GM21576 (cell line): ENCODE measurements at regions not wholly inside any gene's neighbourhood (a gene's known extent, or its start where the extent isn't known, plus 50 kb on each side); places are given as distances from the start of the nearest gene placed in this dataset.
"Not testable (repeated sequence)": the region's sequence is repeated elsewhere in the genome, so short reads cannot be mapped to it uniquely, and the experiment has no call there.

Experiments
- ATAC-seq: cut with Tn5 transposase; IDR thresholded peaks from one replicate; pipeline ENCODE4 v1.9.1; 2021; ENCODE audit warnings: mild to moderate bottlenecking, moderate library complexity; ENCODE audit not compliant: unreplicated experiment

- not testable (repeated sequence) for ATAC-seq
Measured at GRCh38 chr5:90073026-90073570, 336.5 kb downstream of the CETN3 start.

DNA sequence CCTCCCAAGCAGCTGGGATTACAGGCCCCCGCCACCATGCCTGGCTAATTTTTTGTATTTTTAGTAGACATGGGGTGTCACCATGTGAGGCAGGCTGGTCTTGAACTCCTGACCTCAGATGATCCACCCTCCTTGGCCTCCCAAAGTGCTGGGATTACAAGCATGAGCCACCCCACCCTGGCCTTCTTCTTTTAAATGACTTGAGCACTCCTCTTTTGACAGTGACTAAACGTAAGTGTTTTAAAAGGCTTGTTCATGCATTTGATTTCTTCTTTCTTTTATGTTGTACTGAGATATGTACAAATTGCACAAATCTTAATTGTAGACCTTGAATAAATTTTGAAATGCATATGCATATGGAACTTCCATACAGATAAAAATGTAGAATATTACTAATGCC is 337.9 kb downstream of the CETN3 start:
- no peak for ATAC-seq

- no peak for ATAC-seq
Measured at GRCh38 chr5:90071066-90071465, 338.5 kb downstream of the CETN3 start.

DNA sequence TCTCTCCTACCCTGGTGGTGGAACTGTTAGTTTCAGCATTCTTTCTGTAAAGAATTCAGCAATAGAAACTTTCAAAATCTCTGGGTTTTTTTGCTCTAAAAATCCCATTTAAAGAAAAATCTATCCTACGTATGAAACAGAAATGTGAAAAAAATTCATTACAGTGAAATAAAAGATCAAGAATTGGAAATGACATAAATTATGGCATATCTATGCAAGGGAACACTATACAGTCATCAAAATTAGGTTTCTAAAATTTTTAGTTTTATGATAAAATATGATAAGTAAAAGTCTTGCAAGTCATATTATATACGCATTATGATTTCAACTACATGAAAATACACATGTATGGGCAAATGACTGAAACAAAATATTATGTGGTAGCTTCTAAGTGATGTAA is 342.6 kb downstream of the CETN3 start:
- no peak for ATAC-seq

GRCh38 chr5:90056911-90057705 is 352.4 kb downstream of the CETN3 start:
- ATAC-seq, result no peak

GRCh38 chr5:90055831-90056328 is 353.7 kb downstream of the CETN3 start:
- no peak for ATAC-seq

- ATAC-seq, result no peak
Measured at GRCh38 chr5:90054612-90055011, 354.9 kb downstream of the CETN3 start.

DNA sequence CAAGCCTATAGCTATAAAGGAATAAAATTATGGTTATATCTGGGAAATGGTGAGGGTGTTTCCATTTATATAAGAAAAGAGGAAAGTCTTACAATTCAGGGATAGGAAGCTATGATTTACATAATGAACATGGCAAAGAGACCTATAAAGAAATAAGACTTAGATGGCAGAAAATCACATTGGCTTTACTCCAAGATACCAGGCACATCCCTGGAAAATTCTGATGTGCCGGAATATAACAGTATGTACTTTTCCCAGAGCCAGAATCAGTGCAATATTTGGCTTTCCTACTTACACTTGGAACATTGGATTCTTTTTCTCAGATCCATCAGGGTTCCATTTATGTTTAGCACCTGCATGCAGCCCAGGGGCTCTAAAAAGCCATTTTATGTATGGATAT is 357.8 kb downstream of the CETN3 start:
- no peak for ATAC-seq

GRCh38 chr5:90050103-90050502 is 359.5 kb downstream of the CETN3 start:
- ATAC-seq, result no peak

DNA sequence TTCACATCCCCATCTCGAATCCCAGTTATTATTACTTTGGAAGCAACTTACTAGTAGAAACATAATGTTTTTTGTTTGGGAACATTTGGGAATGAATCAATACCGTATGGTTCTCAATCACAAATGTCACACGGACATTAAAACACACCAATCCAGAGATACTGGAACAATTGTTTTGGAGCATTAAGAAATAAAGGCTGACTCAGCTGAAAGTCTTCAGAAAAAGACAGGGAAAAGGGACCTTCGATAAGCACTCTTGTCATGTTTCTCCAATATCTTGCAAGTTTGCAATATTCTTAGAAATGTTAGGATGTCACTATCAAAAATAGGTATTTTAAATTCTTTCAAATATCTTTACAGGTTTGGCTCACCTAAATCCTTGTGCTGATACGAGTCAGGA is 362.4 kb downstream of the CETN3 start:
- ATAC-seq, result no peak

GRCh38 chr5:90040082-90040481 is 369.5 kb downstream of the CETN3 start:
- ATAC-seq, result not testable (repeated sequence)

DNA sequence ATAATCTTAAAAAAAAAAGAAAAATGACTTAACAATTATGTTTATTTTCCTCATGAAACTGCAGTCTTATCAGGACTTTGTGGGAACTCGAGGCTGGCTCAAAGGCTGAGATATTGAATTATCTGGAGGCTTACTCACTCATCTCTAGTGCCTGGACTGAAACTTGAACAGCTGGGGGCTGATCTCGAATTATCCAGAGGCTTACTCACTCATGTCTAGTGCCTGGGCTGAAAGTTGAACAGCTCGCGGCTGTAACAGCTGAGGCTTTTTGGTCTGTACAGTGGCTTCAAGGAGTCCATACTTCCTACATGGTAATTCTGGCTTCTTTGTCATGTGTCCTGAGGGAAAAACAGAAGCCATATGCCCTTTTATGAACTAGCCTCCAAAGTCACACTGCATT is 371.9 kb downstream of the CETN3 start:
- ATAC-seq, result no peak

GRCh38 chr5:90022711-90023053 is 386.9 kb downstream of the CETN3 start:
- no peak for ATAC-seq

- no peak for ATAC-seq
Measured at GRCh38 chr5:90022002-90022710, 387.4 kb downstream of the CETN3 start.

- peak; percentile 97 for ATAC-seq
Measured at GRCh38 chr5:90020575-90021538, 388.7 kb downstream of the CETN3 start.

- no peak for ATAC-seq
Measured at GRCh38 chr5:90017239-90017638, 392.3 kb downstream of the CETN3 start.

- ATAC-seq, result peak; percentile 94
Measured at GRCh38 chr5:90015584-90016018, 394.0 kb downstream of the CETN3 start.

DNA sequence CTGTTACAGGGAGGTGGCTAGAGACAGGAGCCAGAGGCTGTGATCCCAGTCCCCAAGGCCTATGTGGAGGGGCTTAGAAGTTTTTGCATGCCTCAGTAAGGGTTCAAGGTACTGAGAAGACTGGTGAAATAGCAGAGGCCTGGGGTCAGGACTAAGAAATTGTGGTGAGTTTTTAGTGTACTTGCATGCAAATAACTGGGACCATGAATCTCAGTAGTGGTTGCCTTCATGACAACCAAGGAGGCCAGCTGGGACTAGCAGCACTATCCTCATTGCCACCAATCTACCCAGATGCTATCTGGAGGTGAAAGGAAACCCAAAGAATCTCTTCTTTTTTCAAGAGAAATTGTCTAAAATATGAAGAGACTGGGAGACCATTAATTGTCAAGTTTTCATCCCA is 395.1 kb downstream of the CETN3 start:
- ATAC-seq, result peak; percentile 84

GRCh38 chr5:90000351-90000750 is 409.2 kb downstream of the CETN3 start:
- no peak for ATAC-seq

DNA sequence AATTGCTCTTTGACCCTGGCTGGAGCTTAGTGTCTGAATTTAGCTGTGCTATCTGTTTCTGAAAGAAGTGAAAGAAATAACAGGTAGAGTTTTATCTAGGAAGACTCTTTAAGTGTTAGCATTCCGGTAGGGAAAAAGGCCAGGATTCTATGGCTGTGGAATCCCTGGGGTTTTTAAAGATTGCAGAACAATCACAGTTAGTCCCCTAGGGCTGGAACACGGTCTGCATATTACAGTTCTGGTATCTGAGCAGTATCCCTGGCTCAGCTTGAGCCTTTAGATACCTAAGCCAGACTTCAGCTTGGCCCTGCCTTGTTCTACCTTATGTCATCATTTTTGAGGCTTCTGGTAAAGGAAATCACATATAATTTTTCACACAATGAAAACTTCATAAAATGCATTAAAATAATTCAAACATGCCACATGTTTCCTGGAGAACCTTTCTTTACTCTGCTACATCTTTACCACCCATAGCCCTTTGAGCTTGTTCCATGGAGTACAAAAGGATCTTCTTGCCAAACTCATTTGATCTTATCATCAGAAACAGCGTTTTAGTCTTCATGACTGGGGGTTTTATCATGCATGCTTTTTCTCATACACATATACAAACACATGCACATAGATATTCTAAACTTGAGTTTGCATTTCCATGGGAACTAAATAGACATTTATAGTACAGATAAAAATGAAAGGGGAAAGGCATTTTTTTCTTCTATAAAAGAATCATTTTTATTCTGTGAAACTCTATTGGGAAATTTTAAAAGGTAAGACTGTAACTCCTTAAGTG is 410.8 kb downstream of the CETN3 start:
- ATAC-seq, result no peak
